SK-N-MC (cell line): ENCODE measurements at regions not wholly inside any gene's neighbourhood (a gene's known extent, or its start where the extent isn't known, plus 50 kb on each side); places are given as distances from the start of the nearest gene placed in this dataset.

Source experiments
- DNase-seq: peaks from one replicate; pipeline ENCODE4 v3.0.0-alpha.2; 2011; ENCODE audit warnings: low read depth, low spot score
- H3K27ac ChIP-seq: fragments of 200-600 bp; sonication (generic); 2 replicates; pipeline ENCODE4 v1.5.1; 2016; ENCODE audit warnings: mixed run types
- H3K36me3 ChIP-seq: fragments of 200-600 bp; sonication (generic); 2 replicates; pipeline ENCODE4 v1.6.1; 2017; ENCODE audit warnings: antibody characterized with exemption, low read length, mixed read lengths; ENCODE audit not compliant: insufficient read depth
- H3K4me3 ChIP-seq: fragments of 200-600 bp; sonication (generic); 2 replicates; pipeline ENCODE4 v1.5.1; 2016
- H3K9ac ChIP-seq: fragments of 200-600 bp; sonication (generic); 2 replicates; pipeline ENCODE4 v1.8.0; 2017; ENCODE audit warnings: mixed run types, mixed read lengths; ENCODE audit not compliant: insufficient read length
- H3K9me3 ChIP-seq: fragments of 200-600 bp; sonication (generic); 2 replicates; pipeline ENCODE4 v1.6.1; 2017; ENCODE audit warnings: low read depth, mild to moderate bottlenecking, antibody characterized with exemption, low read length, moderate library complexity, mixed read lengths
- EZH2 ChIP-seq: fragments of 200-600 bp; sonication (generic); IDR thresholded peaks from one replicate; pipeline ENCODE4 v1.6.1; 2017; ENCODE audit warnings: antibody characterized with exemption
- FOXP2 ChIP-seq: optimal IDR thresholded peaks from 2 replicates; pipeline ENCODE3; 2011; ENCODE audit warnings: mild to moderate bottlenecking, moderate library complexity; ENCODE audit not compliant: insufficient read depth; ENCODE audit errors: extremely low read length, control extremely low read depth
- POLR2AphosphoS5 ChIP-seq: IDR thresholded peaks from 2 replicates; pipeline ENCODE4 v1.6.1; 2012; ENCODE audit warnings: mild to moderate bottlenecking, low read depth, low read length, borderline replicate concordance

GRCh38 chr21:19914028-19914427, 1084.2 kb upstream of the NCAM2 start:
- H3K9me3 ChIP-seq: no peaks in the 10 kb centered on the region
- no peaks in the 10 kb centered on the region for H3K36me3 ChIP-seq
- DNase-seq: no peak
- no peak overlapping the region for H3K9ac ChIP-seq
- H3K27ac ChIP-seq: no peak overlapping the region
- no peak overlapping the region for H3K4me3 ChIP-seq
- no peak for TF ChIP-seq FOXP2

GRCh38 chr21:19921211-19921610, 1077.0 kb upstream of the NCAM2 start:
- Histone ChIP-seq H3K27ac (no peak overlapping the region), H3K36me3 (no peaks in the 10 kb centered on the region), H3K9me3 (no peaks in the 10 kb centered on the region), H3K4me3 (no peak overlapping the region), H3K9ac (no peak overlapping the region)
- DNase-seq: no peak
- no peak for TF ChIP-seq EZH2
- TF ChIP-seq POLR2AphosphoS5: no peak
- no peak for TF ChIP-seq FOXP2

DNA sequence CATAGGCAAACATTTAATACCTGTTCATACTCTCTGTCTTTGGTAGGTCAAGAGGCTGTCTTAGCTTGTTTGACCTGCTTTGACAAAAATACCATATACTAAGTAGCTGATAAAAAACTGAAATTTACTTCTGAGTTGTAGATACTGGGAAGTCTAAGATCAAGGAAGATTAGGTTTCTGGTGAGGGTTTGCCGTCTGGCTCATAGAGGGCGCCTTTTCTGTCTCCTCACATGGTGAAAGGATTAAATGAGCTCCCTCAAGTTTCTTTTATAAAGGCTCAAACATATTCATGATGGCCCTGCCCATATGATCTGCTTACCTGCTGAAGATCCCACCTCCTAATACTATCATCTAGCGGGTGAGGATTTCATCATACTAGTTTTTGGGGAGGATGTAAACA, 1076.1 kb upstream of the NCAM2 start:
- no peak for TF ChIP-seq FOXP2
- no peak for TF ChIP-seq EZH2
- no peak for TF ChIP-seq POLR2AphosphoS5
- Histone ChIP-seq H3K4me3 (no peak overlapping the region), H3K9me3 (no peaks in the 10 kb centered on the region)

GRCh38 chr21:19935467-19935866, 1062.7 kb upstream of the NCAM2 start:
- DNase-seq: no peak
- Histone ChIP-seq H3K9me3 (no peaks in the 10 kb centered on the region), H3K9ac (no peak overlapping the region), H3K4me3 (no peak overlapping the region), H3K36me3 (no peaks in the 10 kb centered on the region), H3K27ac (no peak overlapping the region)
- TF ChIP-seq POLR2AphosphoS5 (no peak), FOXP2 (no peak), EZH2 (no peak)

More for the DNA sequence above, 1076.1 kb upstream of the NCAM2 start:
- Histone ChIP-seq H3K9ac (no peak overlapping the region), H3K27ac (no peak overlapping the region), H3K36me3 (no peaks in the 10 kb centered on the region)
- no peak for DNase-seq

GRCh38 chr21:19937619-19938018, 1060.6 kb upstream of the NCAM2 start:
- H3K9ac ChIP-seq: no peak overlapping the region
- no peak for TF ChIP-seq POLR2AphosphoS5
- TF ChIP-seq EZH2: no peak
- TF ChIP-seq FOXP2: no peak
- no peak overlapping the region for H3K4me3 ChIP-seq
- no peak overlapping the region for H3K27ac ChIP-seq
- no peaks in the 10 kb centered on the region for H3K36me3 ChIP-seq
- DNase-seq: no peak
- no peaks in the 10 kb centered on the region for H3K9me3 ChIP-seq

DNA sequence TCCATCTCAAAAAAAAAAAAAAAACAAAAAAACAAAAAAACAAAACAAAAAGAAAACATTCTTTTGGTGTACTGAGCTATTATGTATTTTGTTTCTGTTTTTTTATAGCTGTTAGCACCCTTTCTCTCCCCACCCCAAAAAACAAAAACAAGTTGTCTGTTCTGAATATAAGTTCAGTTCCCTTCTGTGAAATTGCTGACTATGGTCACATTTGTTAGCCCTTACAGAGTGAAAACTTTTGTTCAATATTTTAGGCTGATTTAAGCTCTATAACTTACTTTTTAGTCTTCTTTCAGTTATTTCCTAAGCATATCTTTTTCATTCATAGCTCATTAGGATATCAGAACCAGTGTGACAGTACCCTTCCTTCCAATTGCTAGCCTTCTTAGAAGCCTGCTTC, 1056.6 kb upstream of the NCAM2 start:
- Histone ChIP-seq H3K4me3 (no peak overlapping the region), H3K9me3 (no peaks in the 10 kb centered on the region), H3K36me3 (no peaks in the 10 kb centered on the region), H3K27ac (no peak overlapping the region), H3K9ac (no peak overlapping the region)
- DNase-seq: no peak
- TF ChIP-seq POLR2AphosphoS5 (no peak), FOXP2 (no peak), EZH2 (no peak)

DNA sequence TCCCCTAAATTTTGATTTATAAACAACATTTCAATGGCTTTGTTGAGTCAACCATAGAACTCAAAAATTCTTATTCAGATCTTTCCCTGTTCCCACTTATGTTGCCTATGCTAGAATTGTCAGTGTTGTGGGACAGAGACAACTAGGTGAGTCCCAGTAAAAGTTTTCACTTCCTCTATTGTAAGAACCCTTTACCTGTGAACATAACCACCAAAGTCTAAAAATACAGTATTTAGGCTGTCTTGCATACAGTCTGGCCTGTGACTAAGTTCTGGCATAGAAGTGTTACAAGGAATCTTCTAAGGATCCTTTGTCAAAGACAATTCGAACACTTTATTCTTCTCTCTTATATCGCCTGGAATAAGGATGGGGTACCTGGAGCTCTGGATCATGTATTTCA, 1047.9 kb upstream of the NCAM2 start:
- H3K9me3 ChIP-seq: no peaks in the 10 kb centered on the region
- no peaks in the 10 kb centered on the region for H3K36me3 ChIP-seq
- no peak for DNase-seq
- no peak overlapping the region for H3K4me3 ChIP-seq
- no peak overlapping the region for H3K9ac ChIP-seq
- no peak for TF ChIP-seq FOXP2
- no peak for TF ChIP-seq POLR2AphosphoS5
- no peak for TF ChIP-seq EZH2
- no peak overlapping the region for H3K27ac ChIP-seq

DNA sequence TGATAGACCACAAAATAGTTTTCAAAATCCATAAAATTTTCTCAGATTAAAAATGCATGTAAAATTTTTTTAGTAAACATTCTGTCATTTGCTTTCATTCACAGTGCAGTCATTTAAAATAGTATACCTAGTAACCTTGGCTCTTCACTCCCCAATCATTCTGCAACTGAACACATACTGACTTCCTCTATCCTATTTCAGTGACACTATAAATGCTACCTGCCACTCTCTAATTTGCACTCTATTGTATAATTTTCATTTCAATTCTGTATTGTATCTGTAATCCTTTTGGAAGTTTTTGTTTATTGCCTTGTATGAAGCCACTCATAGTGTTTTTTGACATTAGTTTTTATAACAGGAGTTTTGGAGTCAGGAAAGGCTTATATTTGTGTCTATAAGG, 1029.1 kb upstream of the NCAM2 start:
- H3K36me3 ChIP-seq: no peaks in the 10 kb centered on the region
- H3K4me3 ChIP-seq: no peak overlapping the region
- no peak for DNase-seq
- no peak overlapping the region for H3K27ac ChIP-seq
- TF ChIP-seq FOXP2 (no peak), POLR2AphosphoS5 (no peak), EZH2 (no peak)
- H3K9ac ChIP-seq: no peak overlapping the region
- no peaks in the 10 kb centered on the region for H3K9me3 ChIP-seq

DNA sequence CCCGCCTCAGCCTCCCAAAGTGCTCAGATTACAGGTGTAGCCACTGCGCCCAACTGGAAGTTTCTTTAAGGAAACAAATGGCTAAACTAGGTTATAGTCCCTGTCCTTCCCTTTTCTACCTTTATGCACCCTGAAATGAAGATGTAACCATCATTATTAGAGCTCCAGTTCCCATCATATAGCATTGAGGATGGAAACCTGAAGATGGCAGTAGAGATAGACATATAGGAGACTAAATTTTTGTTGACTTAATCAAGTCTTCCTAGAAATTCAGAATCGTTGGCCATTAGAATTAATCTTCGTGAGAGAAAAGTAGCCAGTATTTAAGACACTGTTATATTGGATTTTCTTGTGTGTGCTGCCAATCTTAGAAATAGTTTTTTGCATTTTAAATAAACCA, 1016.3 kb upstream of the NCAM2 start:
- no peaks in the 10 kb centered on the region for H3K9me3 ChIP-seq
- no peak for TF ChIP-seq EZH2
- no peak for TF ChIP-seq POLR2AphosphoS5
- TF ChIP-seq FOXP2: no peak
- no peak overlapping the region for H3K4me3 ChIP-seq
- no peak for DNase-seq
- no peaks in the 10 kb centered on the region for H3K36me3 ChIP-seq
- H3K27ac ChIP-seq: no peak overlapping the region
- H3K9ac ChIP-seq: no peak overlapping the region
